HG02943 (cell line): ENCODE measurements at regions not wholly inside any gene's neighbourhood (a gene's known extent, or its start where the extent isn't known, plus 50 kb on each side); places are given as distances from the start of the nearest gene placed in this dataset.

Experiments
- ATAC-seq: cut with Tn5 transposase; IDR thresholded peaks from one replicate; pipeline ENCODE4 v1.9.1; 2021; ENCODE audit warnings: mild to moderate bottlenecking, low read depth, moderate library complexity; ENCODE audit not compliant: unreplicated experiment

DNA sequence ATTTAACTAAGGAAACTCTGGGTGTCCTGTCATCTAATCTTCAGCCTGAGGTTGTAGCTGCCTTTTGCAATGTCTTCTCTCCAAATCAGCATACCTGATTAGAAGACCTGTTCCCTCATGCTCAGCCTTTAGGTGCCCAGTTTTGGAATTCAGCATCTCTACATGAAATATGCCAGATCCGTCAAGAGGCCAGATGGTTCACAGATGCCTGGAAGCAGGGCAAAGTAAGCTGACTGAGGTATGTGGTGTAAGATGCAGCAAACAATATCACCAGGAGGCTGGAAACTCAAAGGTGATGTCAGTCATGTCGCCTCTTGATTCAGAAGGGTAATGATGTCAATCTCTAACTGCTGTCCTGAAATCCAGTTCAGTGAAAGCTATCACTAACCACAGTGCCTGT, 324.4 kb downstream of the PRELID2 start:
- ATAC-seq: no peak

DNA sequence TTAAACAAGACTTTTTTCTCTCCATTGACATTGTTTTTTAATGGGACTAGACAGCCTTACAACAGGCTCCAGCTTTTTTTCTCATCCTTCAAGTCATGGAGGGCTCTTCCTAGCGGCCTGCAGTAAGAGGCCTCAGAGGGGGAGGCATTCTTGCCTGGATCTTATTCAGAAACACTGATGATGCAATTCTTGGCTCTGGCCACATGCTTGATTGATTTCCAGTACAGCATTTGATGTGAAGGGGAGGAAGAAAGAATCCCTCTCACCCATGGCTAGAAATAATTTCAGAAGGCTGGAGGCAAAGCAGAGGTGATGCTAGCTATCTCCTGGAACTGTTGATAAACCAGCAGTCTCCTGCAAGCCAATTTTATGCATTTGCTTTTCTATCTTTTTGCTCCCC, 324.8 kb downstream of the PRELID2 start:
- no peak for ATAC-seq

DNA sequence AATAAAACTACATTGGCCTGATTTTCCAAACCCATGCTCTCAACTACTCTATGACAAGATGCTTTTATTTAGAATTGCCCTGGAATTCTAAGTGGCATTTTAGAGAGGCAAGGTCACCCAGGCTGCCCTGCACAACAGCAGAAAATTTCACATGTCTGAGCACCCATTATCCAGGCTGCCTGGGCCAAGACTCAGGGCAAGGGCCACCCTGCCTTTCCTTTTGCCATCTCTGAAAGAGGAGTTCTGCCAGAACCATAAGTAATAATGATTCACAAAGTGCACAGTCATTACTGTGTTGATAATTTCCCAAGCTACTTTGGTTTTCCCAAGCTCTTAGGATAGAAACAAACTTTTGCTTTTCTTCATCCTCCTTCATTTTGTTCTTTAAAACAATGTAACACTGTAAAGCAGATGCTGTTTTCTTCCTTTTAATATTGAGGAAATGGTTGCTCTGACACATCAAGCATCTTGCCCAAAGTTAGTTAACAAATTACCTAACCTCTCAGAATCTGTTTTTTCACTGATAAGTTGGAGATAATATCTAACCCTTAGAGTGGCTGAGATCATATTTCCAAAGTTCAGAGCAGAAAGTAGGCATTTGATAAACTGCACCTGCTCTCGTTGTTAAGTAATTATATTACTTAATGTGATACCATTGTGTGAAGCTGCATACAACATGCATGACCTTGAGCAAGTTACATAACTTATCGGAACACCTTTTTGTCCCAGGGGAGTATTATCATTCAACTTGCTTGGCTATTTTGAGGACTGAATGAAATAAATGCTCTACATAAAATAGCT, 325.6 kb downstream of the PRELID2 start:
- ATAC-seq: no peak

DNA sequence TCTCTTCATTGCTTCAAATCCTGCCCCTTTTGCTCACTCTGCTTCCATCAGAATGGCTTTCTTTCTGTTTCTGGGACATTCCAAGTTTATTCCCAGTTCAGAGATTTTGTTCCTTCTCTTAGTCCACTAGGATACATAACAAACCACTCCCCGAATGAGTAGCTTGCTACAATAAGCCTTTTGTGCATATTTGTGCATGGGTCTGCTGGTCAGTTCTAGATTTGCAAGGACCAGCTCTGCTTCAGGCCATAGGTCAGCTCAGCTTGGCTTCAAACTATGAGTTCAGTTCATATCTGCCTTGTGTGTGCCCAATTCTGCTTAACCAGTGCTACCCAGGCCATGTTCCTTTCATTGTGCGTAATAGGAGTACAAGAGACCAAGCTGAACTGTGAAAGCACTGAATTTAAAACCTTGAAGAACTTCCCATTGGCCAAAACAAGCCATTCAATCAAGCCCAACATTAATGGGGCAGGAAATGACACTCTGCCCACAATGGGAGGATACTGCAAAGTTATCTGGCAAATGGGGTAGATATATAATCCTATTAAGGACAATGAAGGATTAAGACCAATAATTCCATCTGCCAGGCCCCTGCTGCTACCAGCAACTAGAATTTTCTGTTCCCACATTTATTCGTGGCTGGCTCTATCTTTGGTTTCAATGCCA, 328.8 kb downstream of the PRELID2 start:
- ATAC-seq: no peak

DNA sequence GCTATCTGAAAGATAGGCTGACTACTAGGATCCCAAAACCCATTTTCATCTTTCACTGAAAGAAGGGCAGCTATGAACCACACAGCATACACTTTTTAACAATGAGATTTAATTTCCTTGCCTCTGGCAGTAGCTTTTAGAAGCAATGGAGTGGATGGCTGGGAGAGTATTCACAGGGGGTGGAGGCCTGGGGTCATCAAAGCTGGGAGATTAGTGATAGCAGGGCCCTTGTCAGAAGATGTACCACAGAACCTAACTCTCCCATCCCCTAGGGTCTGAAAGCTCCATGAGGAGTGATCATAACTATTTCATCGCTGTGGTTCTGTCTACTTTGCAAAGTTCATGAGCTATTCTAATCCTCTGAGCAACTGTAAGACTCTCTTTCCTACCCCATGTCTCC, 332.2 kb downstream of the PRELID2 start:
- no peak for ATAC-seq

DNA sequence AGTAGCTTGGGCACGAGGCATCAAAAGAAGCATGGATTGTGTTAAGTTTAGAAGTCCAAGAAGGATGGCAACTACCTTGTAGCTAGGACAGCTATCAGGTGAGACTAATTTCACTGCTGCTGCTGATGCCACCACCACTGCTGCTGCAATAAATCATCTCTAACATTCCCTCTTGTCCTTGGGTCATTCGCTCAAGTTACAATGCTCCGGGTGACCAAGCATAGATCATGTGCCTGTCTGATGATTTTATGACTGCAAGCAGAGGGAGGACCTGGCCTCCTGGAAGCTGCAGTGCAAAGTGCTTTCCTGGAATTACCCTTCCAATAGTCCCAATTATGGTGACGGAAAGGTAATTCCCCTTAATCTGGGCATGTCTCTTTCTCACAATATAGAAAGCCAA, 334.4 kb downstream of the PRELID2 start:
- no peak for ATAC-seq

DNA sequence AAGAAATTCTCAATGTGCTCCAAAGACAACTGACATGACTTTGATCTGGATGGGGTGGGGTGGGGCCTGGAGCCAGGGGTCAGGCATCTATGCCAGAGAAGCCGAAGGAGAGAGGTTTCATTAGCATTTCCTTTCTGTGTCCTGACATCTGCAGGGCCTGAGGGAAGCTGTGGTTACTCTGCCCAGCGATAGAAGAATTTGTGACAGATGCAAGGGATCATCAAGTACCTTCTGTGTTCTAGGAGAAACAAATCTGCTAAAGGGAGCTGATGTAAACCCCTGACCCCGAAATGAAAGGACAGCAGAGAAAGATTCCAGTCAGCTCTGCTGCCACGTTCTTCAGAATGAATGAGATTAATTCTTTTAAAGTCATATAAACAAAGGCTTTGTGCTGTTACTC, 335.7 kb downstream of the PRELID2 start:
- no peak for ATAC-seq

DNA sequence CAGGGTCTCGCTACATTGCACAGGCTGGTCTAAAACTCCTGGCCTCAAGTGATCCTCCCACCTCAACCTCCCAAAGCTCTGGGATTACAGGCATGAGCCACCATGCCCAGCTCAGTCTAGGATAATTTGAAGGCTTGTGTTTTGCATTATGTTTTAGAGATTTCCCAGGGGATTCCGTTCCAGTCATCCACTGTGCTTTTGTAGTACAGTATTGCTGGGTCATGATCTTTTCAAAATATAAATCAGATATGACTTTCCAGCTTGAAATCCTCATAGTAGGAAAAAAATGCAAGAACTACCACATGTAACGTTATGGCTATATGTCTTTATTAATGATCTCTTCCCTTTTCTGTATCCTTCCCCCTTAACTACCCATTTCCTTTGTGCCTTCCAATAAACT, 338.1 kb downstream of the PRELID2 start:
- no peak for ATAC-seq

DNA sequence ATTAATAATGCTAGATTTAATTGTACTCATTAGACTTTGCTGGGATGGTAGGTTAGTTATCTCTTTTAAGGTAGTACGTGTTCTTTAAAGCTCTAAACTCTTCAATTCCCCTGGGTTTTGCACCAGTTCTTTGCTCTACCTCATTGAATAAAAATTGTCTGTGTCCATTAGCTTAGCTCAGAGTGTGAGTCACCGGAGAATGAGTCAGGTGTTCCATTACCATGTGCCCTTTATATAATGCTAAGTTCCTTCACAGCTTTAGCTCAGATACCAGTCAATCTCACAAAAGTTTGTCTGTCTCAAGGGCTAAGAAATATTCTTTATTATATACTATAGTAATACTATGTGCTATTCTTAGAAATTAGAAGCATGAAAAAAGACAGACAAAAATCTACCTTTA, 339.4 kb downstream of the PRELID2 start:
- no peak for ATAC-seq

DNA sequence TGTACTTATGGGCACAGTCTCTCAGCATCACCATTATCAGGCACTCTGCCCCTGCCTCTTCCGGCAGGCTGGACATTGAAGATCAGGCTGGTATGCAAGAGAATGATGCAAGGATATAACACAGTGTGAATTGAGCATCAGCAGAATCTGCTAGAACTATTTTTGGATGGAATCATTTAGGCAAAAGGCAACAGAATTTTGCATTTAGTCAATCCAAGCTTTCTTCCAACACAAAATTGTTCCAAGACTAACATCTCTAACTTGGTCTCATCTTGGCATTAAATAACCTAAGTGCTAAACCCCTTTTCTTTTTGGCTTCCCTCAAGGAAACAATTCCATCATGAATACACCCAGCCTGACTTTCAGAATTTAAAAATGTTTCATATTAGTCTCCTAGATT, 339.9 kb downstream of the PRELID2 start:
- ATAC-seq: no peak

DNA sequence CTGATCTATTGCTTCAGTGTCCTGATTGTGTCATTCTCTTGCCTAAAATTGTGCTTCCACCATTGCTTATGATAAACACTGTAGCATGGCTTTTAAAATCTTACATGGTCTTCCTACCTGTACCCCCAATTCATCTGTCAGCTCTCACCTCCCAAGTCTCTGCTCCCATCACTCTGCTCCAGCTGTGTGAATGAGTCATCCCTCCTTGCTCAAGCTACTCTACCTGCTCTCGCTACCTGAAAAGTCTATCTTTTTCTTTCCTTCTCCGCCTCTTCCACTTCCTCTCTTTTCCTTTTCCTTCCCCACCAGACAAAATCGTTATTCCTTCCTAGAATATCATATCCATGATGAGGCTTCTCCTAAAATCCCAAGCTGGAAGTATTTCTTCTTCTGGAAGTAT, 341.7 kb downstream of the PRELID2 start:
- no peak for ATAC-seq

DNA sequence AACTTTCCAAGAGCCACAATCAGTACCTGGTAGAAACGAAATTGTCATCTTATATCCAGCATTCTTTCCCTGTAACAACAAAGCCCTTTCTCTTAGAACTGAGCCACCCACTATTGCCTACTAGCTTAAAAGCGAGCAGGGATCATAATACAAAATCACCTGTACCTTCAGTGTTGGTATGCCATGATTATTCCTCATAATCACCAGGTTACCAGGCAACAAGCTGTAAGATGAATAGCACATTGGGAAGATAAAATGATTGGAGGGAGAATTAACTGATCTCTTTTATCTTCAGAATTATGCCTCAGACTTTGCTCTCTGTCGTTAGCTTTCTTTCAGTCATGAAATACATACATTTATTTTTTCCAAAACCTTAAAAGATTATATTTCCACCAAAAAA, 345.6 kb downstream of the PRELID2 start:
- no peak for ATAC-seq

DNA sequence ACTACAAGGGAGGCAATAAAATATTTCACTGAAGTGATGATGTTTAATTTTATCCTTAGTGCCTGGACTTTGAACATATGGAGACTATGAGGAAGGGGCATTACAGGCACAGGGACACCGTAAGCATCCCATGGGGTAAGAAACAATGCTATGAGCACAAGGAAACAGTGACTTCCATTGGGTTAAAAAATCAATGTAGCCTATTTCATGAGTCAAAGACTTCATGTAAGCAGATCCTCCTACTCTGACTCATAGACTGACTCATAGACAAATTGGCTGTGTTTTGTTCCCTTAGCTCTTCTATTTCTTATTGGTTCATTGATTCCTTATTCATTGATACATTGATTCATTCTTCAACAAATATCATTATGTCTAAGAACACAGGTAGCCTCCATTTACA, 351.0 kb downstream of the PRELID2 start:
- ATAC-seq: no peak

DNA sequence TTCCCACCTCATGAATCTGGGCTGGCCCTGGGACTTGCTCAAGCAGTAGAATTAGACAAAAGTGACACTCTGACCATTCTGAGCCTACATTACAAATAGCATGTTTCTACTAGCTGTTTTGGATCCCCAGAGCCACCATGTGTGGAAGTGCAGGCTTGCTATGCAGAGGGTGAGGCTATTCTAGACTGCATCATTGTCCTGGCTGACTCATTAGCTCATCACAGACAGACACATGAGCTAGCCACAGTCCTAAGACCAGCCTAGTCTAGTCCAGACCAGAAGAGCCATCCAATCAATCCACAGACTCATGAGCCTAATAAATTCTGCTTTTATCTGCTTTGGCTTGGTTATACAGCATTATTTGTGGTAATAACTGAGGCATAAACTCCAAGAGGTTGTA, 351.9 kb downstream of the PRELID2 start:
- no peak for ATAC-seq

DNA sequence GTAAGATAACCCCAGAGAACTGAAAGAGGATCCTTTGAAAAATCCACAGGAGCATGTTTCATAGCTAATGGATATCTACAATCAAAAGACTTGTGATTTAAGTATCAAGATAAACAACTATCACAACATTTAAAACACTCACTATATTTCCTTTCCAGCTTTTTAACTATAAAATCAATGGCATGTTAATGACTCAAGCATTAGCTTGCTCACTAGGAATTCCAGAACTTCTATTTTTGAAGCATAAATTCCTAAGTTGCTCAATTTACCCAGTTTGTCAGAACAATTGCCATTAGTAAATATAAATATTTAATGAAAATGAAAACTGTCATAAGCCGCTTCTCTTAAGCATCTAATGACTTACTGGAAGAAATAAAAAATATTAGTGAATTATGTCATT, 355.3 kb downstream of the PRELID2 start:
- no peak for ATAC-seq

DNA sequence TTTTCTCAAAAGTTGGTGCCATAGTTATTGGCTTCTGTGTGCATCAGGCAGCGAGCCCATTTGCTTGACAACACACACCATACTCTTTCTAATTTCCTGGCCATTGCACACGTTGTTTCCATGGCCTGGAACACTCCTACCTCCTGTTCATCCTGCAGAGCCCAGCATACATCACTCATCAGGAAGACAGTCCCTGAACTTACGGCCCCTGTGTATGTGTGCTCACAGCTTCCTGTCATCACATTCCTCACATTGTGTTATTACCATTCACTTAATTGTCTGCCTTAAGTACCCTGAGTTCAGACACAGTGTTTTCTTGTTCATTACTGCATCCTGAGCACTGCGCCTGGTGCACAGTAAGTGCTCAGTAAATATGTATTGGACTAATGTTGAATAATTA, 355.9 kb downstream of the PRELID2 start:
- ATAC-seq: no peak

DNA sequence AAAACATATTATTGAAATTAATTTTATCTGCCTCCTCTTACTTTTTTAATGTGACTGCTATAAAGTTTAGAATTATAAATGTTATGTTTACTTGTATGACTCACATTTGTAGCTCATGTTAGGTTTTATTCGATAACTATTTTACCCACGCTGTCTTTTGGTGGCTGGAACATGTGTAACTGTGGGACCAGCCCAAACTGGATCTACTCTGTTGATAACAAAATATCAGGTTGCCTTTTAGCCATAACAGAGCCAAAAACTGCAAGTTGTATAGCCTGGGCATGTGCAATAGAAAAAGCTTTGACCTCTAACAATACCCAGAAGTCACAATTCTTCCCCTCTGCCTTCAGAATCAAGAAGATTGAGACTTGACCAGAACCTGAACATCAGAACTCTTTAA, 356.5 kb downstream of the PRELID2 start:
- ATAC-seq: no peak

DNA sequence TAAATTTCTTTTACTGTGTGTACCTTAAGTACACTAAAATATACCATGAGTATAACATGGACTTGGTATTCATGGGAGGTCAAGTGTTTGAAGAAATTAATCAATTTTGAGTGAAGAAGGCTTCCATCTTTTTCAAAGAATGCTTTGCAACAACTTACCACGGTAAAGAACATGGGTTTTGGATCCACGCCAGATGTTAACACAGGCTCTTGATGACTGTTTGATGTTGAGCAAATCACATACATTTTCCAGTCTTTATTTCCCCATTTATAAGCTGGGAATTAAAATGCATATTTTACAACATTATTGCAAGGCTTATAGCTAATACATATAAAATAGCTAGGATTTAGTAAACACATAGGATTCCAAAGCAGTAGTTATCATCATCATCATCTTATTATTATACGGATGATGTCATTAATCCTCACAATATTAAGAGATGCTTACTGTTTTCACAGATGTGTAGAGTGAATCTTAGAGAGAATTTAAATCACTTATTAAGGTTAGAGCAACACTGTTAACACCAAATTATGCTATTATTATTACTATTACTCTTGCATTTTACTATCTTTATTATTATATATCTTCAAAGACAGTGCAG, 362.0 kb downstream of the PRELID2 start:
- no peak for ATAC-seq

DNA sequence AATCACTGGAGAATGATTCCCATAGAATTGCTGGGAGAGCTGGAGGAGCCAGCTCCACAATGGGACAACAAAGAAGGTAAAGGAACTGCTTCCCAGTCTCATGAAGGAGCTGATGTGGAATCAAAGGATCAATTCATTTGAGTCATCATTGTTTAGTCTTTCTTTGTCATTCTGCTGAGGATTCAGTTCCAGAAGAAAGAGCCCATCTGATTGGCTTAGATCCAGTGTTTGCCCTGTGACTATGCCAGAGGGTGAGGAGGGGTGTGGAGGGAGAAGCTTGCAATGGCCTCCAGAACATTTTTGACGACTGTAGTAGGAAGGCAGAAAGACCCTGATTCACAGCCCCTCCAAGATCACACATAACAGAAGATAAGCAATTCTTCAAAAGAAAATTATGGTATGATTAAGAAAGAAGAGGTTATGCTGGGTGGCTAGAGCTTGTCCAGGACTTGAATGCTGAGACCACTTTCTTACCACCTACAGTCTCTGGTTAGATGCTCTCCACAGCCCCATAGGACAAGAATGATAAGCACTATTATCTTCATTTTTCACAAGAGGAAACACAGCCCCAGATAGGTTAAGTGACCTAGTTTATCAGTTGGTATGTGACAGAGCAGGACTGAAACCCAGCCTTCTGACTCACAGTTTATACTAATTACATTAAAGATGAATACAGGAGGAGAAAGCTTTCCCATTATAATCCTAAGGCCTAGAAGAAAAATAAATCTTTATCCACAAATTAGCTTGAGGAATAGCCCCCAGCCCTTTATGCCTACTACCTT, 363.1 kb downstream of the PRELID2 start:
- no peak for ATAC-seq

DNA sequence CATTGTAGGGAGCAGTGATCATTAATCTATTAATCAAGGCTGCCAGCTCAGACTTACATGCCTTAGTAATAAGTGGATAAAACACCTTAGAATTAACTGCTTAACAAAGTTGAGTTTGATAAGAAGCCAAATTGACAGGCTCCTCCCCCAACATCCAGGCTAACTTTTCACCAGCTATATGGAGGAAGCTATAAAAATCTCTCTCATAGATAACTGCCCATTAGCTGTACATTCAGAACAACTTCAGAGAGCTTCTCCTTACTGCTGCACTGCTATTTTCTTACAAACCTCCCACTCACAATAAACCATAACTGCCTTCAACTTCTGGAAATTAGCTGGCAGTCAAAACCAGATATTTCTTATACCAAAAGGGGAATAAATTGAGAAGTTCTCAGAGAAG, 364.1 kb downstream of the PRELID2 start:
- no peak for ATAC-seq

DNA sequence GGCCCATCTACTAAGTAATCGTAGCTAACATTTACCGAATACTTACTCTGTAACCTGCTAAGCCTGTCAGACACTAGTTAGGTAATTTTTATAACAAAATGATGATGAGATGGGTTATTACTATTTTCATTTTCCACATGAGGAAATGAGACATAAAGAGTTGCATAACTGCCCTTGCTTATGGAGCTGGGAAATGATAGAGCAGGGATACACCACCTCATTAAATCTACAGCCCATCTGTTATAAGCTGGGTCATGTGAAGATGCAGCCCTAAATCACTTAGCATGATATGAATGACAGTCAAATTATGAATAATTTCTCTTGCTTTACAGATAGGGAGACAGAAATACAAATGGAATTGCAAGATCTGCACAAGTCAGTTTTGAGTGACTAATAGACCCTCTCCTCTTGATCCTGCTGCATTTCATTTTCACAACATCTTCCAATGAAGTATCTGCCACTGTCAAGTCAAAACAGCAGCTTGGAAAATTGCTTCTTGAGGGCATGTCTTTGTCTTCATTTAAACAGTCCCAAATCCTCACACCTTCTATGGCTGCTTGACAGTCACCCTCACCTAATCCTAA, 364.7 kb downstream of the PRELID2 start:
- no peak for ATAC-seq
